ENCODE measurements at regions not wholly inside any gene's neighbourhood (a gene's known extent, or its start where the extent isn't known, plus 50 kb on each side); places are given as distances from the start of the nearest gene placed in this dataset.

GRCh38 chr2:221229099-221229498, 343.0 kb downstream of the EPHA4 start:
- no peaks in the 10 kb centered on the region for H3K36me3 ChIP-seq (ENCODE audit: control insufficient read depth, insufficient read depth, low read length)
- no TSS peak for BruUV-seq (replicated peaks)
- no peaks in the 10 kb centered on the region for H3K9me3 ChIP-seq (replicated peaks; ENCODE audit: control insufficient read depth, insufficient read depth, low read depth, low read length)
- H3K79me2 ChIP-seq (ENCODE audit: control insufficient read depth, insufficient read depth, low read length), result no peaks in the 10 kb centered on the region
- intact Hi-C loops (cut with micrococcal nuclease), result no loop called here
- TF ChIP-seq KLF10 (CRISPR knock-in tag; IDR thresholded peaks at IDR 0.05) (no peak), TOE1 (IDR thresholded peaks at IDR 0.05; ENCODE audit: borderline replicate concordance) (no peak), TOE1 (CRISPR knock-in tag; IDR thresholded peaks at IDR 0.05; ENCODE audit: borderline replicate concordance, low read depth) (no peak)
- TF ChIP-seq, protein P1, sequence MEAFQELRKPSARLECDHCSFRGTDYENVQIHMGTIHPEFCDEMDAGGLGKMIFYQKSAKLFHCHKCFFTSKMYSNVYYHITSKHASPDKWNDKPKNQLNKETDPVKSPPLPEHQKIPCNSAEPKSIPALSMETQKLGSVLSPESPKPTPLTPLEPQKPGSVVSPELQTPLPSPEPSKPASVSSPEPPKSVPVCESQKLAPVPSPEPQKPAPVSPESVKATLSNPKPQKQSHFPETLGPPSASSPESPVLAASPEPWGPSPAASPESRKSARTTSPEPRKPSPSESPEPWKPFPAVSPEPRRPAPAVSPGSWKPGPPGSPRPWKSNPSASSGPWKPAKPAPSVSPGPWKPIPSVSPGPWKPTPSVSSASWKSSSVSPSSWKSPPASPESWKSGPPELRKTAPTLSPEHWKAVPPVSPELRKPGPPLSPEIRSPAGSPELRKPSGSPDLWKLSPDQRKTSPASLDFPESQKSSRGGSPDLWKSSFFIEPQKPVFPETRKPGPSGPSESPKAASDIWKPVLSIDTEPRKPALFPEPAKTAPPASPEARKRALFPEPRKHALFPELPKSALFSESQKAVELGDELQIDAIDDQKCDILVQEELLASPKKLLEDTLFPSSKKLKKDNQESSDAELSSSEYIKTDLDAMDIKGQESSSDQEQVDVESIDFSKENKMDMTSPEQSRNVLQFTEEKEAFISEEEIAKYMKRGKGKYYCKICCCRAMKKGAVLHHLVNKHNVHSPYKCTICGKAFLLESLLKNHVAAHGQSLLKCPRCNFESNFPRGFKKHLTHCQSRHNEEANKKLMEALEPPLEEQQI (IDR thresholded peaks at IDR 0.05), result no peak
- H3K27ac ChIP-seq (ENCODE audit: extremely low read depth, low read depth, low read length), result no peak overlapping the region
- no peak overlapping the region for H3K9ac ChIP-seq (ENCODE audit: insufficient read depth in 1 of 2, low read depth in 2 of 2, low read length in 2 of 2)
- DNase-seq (ENCODE audit: extremely low read depth in 1 of 4, low spot score in 3 of 4) (no peak), ATAC-seq (no peak), FAIRE-seq (no peak)
- no peaks in the 10 kb centered on the region for H3K27me3 ChIP-seq (ENCODE audit: control insufficient read depth in 2 of 2, insufficient read depth in 2 of 2, low read length in 2 of 2)
- no peaks in the 10 kb centered on the region for H3K9me1 ChIP-seq (ENCODE audit: control insufficient read depth, insufficient read depth, low read length)
- H2AFZ ChIP-seq (ENCODE audit: low read depth, low read length), result no peak overlapping the region
- CTCF ChIA-PET (ENCODE audit: low intra/inter-chr PET ratio), result no interaction called here
- in situ Hi-C loops (cut with MboI), result no loop called here
- H3K4me2 ChIP-seq (ENCODE audit: insufficient read depth, low read length), result no peak overlapping the region
- POLR2A ChIA-PET, result no interaction called here
- H3K4me3 ChIP-seq, result no peak overlapping the region
- H4K20me1 ChIP-seq (replicated peaks; ENCODE audit: control insufficient read depth, insufficient read depth, low read length), result no peaks in the 10 kb centered on the region
- H3K4me1 ChIP-seq (replicated peaks in 1 of 2; ENCODE audit: control insufficient read depth in 2 of 2, insufficient read depth in 2 of 2, low read length in 2 of 2), result no peaks in the 10 kb centered on the region

DNA sequence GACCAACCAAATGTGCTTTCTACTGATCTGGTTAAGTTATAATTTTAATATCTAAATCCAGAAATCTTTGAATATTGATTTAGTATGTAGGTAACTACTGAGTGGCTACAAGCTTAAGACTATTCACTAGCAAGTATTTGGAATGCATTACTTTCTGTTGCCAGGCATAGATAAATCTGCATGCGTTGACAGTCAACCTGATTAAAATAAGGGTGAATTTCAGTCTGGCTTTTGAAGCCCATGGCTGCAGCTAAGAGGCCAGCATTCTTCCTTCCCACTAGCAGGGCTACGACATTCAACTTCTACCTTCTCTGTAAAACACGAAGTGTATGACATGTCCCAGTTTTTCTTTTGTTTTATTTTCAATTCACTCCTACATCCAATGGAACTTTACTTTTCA, 340.6 kb downstream of the EPHA4 start:
- Histone ChIP-seq H4K20me1 (replicated peaks; ENCODE audit: control insufficient read depth, insufficient read depth, low read length) (no peaks in the 10 kb centered on the region), H3K36me3 (ENCODE audit: control insufficient read depth, insufficient read depth, low read length) (no peaks in the 10 kb centered on the region), H3K27ac (ENCODE audit: extremely low read depth, low read depth, low read length) (no peak overlapping the region), H3K9ac (ENCODE audit: insufficient read depth in 1 of 2, low read depth in 2 of 2, low read length in 2 of 2) (no peak overlapping the region), H3K4me2 (ENCODE audit: insufficient read depth, low read length) (no peak overlapping the region), H2AFZ (ENCODE audit: low read depth, low read length) (no peak overlapping the region), H3K4me1 (replicated peaks in 1 of 2; ENCODE audit: control insufficient read depth in 2 of 2, insufficient read depth in 2 of 2, low read length in 2 of 2) (no peaks in the 10 kb centered on the region), H3K27me3 (ENCODE audit: control insufficient read depth in 2 of 2, insufficient read depth in 2 of 2, low read length in 2 of 2) (no peaks in the 10 kb centered on the region), H3K79me2 (ENCODE audit: control insufficient read depth, insufficient read depth, low read length) (no peaks in the 10 kb centered on the region), H3K9me3 (replicated peaks; ENCODE audit: control insufficient read depth, insufficient read depth, low read depth, low read length) (no peaks in the 10 kb centered on the region), H3K4me3 (no peak overlapping the region), H3K9me1 (ENCODE audit: control insufficient read depth, insufficient read depth, low read length) (no peaks in the 10 kb centered on the region)
- POLR2A ChIA-PET, result no interaction called here
- ATAC-seq, result no peak
- CTCF ChIA-PET (ENCODE audit: low intra/inter-chr PET ratio), result no interaction called here
- no peak for FAIRE-seq
- no TSS peak for BruUV-seq (replicated peaks)
- DNase-seq (ENCODE audit: extremely low read depth in 1 of 4, low spot score in 3 of 4), result no peak
- intact Hi-C loops (cut with micrococcal nuclease), result no loop called here
- WGBS (ENCODE audit: insufficient coverage, low coverage, missing lambda C conversion rate), result 0% methylated on average over 3 of the region's 3 CpGs
- in situ Hi-C loops (cut with MboI), result no loop called here
- TF ChIP-seq SMAD1 (IDR thresholded peaks at IDR 0.05; ENCODE audit: low read depth, low read length, partially characterized antibody) (no peak), USF2 (CRISPR knock-in tag; IDR thresholded peaks at IDR 0.05) (no peak), HDAC2 (IDR thresholded peaks at IDR 0.05) (no peak), FOXP1 (CRISPR knock-in tag; IDR thresholded peaks at IDR 0.05) (no peak), TRIM24 (IDR thresholded peaks at IDR 0.05) (no peak), SOX6 (IDR thresholded peaks at IDR 0.05) (no peak), SRSF9 (IDR thresholded peaks at IDR 0.05; ENCODE audit: borderline replicate concordance, low read depth, low read length) (no peak), L3MBTL2 (IDR thresholded peaks at IDR 0.05) (no peak), ATF7 (IDR thresholded peaks at IDR 0.05) (no peak), TEAD2 (tag; IDR thresholded peaks at IDR 0.05) (no peak), ILF3 (IDR thresholded peaks at IDR 0.05; ENCODE audit: borderline replicate concordance) (no peak)
- TF ChIP-seq, protein P2, sequence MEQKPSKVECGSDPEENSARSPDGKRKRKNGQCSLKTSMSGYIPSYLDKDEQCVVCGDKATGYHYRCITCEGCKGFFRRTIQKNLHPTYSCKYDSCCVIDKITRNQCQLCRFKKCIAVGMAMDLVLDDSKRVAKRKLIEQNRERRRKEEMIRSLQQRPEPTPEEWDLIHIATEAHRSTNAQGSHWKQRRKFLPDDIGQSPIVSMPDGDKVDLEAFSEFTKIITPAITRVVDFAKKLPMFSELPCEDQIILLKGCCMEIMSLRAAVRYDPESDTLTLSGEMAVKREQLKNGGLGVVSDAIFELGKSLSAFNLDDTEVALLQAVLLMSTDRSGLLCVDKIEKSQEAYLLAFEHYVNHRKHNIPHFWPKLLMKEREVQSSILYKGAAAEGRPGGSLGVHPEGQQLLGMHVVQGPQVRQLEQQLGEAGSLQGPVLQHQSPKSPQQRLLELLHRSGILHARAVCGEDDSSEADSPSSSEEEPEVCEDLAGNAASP (IDR thresholded peaks at IDR 0.05), result no peak

Data from K562 (cell line).